Tibial nerve (tissue), 4 donors: ENCODE measurements at regions not wholly inside any gene's neighbourhood (a gene's known extent, or its start where the extent isn't known, plus 50 kb on each side); places are given as distances from the start of the nearest gene placed in this dataset.

ENCODE experiments used
- CTCF ChIP-seq, 5 experiments: fragments of 200-600 bp in 3 of 5; fragments of 450-650 bp in 2 of 5; sonication (generic) in 3 of 5; IDR thresholded peaks; one replicate each; pipeline ENCODE4 v1.5.1; 2016 to 2019; ENCODE audit warnings: antibody characterized with exemption in 5 of 5, mild to moderate bottlenecking in 3 of 5, moderate library complexity in 2 of 5
- EP300 ChIP-seq, 2 donors: sonication (generic); formaldehyde crosslinking; IDR thresholded peaks; one replicate each; pipeline ENCODE4 v1.6.1; 2017; ENCODE audit warnings: antibody characterized with exemption in 2 of 2, mild to moderate bottlenecking in 1 of 2
- POLR2A ChIP-seq, 2 donors: fragments of 450-650 bp; IDR thresholded peaks; one replicate each; pipeline ENCODE4 v1.6.1; 2017; ENCODE audit warnings: antibody characterized with exemption in 2 of 2, mild to moderate bottlenecking in 2 of 2, moderate library complexity in 2 of 2

GRCh38 chr20:50286174-50286511 is 95.5 kb downstream of the CEBPB start:
- no peak for TF ChIP-seq CTCF (IDR thresholded peaks at IDR 0.05)
- TF ChIP-seq EP300 (IDR thresholded peaks at IDR 0.05): no peak
- TF ChIP-seq POLR2A (IDR thresholded peaks at IDR 0.05): no peak
